H7 (cell line): ENCODE measurements at regions not wholly inside any gene's neighbourhood (a gene's known extent, or its start where the extent isn't known, plus 50 kb on each side); places are given as distances from the start of the nearest gene placed in this dataset.
"Not testable (repeated sequence)": the region's sequence is repeated elsewhere in the genome, so short reads cannot be mapped to it uniquely, and the experiment has no call there.

Experiments used
- DNase-seq: peaks from one replicate; pipeline ENCODE4 v3.0.0; 2012
- H3K27me3 ChIP-seq: 2 replicates; pipeline ENCODE4 v1.6.0; 2011; ENCODE audit warnings: mild to moderate bottlenecking, low read length; ENCODE audit not compliant: control insufficient read depth, insufficient read depth
- H3K36me3 ChIP-seq: replicated peaks from 2 replicates; pipeline ENCODE4 v1.5.1; 2011; ENCODE audit warnings: low read length; ENCODE audit not compliant: control insufficient read depth, insufficient read depth
- H3K4me3 ChIP-seq: 2 replicates; pipeline ENCODE4 v1.5.1; 2011; ENCODE audit warnings: low read depth, mild to moderate bottlenecking, control low read depth, low read length, moderate library complexity; ENCODE audit not compliant: insufficient read depth

GRCh38 chr18:10121786-10122515 lies 208.1 kb downstream of the VAPA start:
- no peak for DNase-seq
- Histone ChIP-seq H3K4me3 (no peak overlapping the region), H3K36me3 (no peaks in the 10 kb centered on the region), H3K27me3 (no peaks in the 10 kb centered on the region)

GRCh38 chr18:10122988-10123950 lies 209.5 kb downstream of the VAPA start:
- H3K36me3 ChIP-seq = no peaks in the 10 kb centered on the region
- H3K27me3 ChIP-seq = no peaks in the 10 kb centered on the region
- no peak for DNase-seq
- no peak overlapping the region for H3K4me3 ChIP-seq

- Histone ChIP-seq H3K27me3 (no peaks in the 10 kb centered on the region), H3K4me3 (no peak overlapping the region), H3K36me3 (no peaks in the 10 kb centered on the region)
- DNase-seq = no peak
Observed at GRCh38 chr18:10124071-10124470, 210.3 kb downstream of the VAPA start.

- no peak overlapping the region for H3K4me3 ChIP-seq
- no peaks in the 10 kb centered on the region for H3K36me3 ChIP-seq
- H3K27me3 ChIP-seq = no peaks in the 10 kb centered on the region
- DNase-seq = no peak
Observed at GRCh38 chr18:10124557-10124956, 210.7 kb downstream of the VAPA start.

GRCh38 chr18:10124967-10125366 lies 211.2 kb downstream of the VAPA start:
- H3K36me3 ChIP-seq = no peaks in the 10 kb centered on the region
- H3K27me3 ChIP-seq = no peaks in the 10 kb centered on the region
- no peak for DNase-seq
- H3K4me3 ChIP-seq = no peak overlapping the region

GRCh38 chr18:10127729-10128128 lies 213.9 kb downstream of the VAPA start:
- H3K4me3 ChIP-seq = no peak overlapping the region
- no peaks in the 10 kb centered on the region; the same call in 1 of the 2 replicates for H3K27me3 ChIP-seq
- no peak for DNase-seq
- H3K36me3 ChIP-seq = no peaks in the 10 kb centered on the region

- DNase-seq = no peak
Observed at GRCh38 chr18:10128921-10129501, 215.2 kb downstream of the VAPA start.

GRCh38 chr18:10130606-10131005 lies 216.8 kb downstream of the VAPA start:
- Histone ChIP-seq H3K4me3 (no peak overlapping the region), H3K36me3 (no peaks in the 10 kb centered on the region), H3K27me3 (no peaks in the 10 kb centered on the region; the same call in 1 of the 2 replicates)
- no peak for DNase-seq

More at GRCh38 chr18:10128921-10129501, 215.2 kb downstream of the VAPA start:
- H3K27me3 ChIP-seq = no peaks in the 10 kb centered on the region; the same call in 1 of the 2 replicates
- H3K4me3 ChIP-seq = no peak overlapping the region
- H3K36me3 ChIP-seq = no peaks in the 10 kb centered on the region

- Histone ChIP-seq H3K4me3 (no peak overlapping the region), H3K27me3 (no peaks in the 10 kb centered on the region; the same call in 1 of the 2 replicates)
Observed at GRCh38 chr18:10131081-10131459, 217.3 kb downstream of the VAPA start.

GRCh38 chr18:10131460-10132395 lies 217.9 kb downstream of the VAPA start:
- peak; percentile 88 for DNase-seq
- no peaks in the 10 kb centered on the region; the same call in 1 of the 2 replicates for H3K27me3 ChIP-seq
- H3K36me3 ChIP-seq = no peaks in the 10 kb centered on the region
- H3K4me3 ChIP-seq = peak overlapping the region; percentile 36

More at GRCh38 chr18:10131081-10131459, 217.3 kb downstream of the VAPA start:
- no peaks in the 10 kb centered on the region for H3K36me3 ChIP-seq
- no peak for DNase-seq

GRCh38 chr18:10133516-10133915 lies 219.7 kb downstream of the VAPA start:
- Histone ChIP-seq H3K4me3 (no peak overlapping the region), H3K27me3 (no peaks in the 10 kb centered on the region; the same call in 1 of the 2 replicates), H3K36me3 (no peaks in the 10 kb centered on the region)
- DNase-seq = no peak

GRCh38 chr18:10134204-10134603 lies 220.4 kb downstream of the VAPA start:
- Histone ChIP-seq H3K36me3 (no peaks in the 10 kb centered on the region), H3K4me3 (no peak overlapping the region), H3K27me3 (no peaks in the 10 kb centered on the region; the same call in 1 of the 2 replicates)
- DNase-seq = no peak

- H3K4me3 ChIP-seq, H3K27me3 ChIP-seq, DNase-seq, H3K36me3 ChIP-seq: not testable (repeated sequence)
Observed at GRCh38 chr18:10134749-10135148, 220.9 kb downstream of the VAPA start.
